ENCODE measurements at regions not wholly inside any gene's neighbourhood (a gene's known extent, or its start where the extent isn't known, plus 50 kb on each side); places are given as distances from the start of the nearest gene placed in this dataset.

DNA sequence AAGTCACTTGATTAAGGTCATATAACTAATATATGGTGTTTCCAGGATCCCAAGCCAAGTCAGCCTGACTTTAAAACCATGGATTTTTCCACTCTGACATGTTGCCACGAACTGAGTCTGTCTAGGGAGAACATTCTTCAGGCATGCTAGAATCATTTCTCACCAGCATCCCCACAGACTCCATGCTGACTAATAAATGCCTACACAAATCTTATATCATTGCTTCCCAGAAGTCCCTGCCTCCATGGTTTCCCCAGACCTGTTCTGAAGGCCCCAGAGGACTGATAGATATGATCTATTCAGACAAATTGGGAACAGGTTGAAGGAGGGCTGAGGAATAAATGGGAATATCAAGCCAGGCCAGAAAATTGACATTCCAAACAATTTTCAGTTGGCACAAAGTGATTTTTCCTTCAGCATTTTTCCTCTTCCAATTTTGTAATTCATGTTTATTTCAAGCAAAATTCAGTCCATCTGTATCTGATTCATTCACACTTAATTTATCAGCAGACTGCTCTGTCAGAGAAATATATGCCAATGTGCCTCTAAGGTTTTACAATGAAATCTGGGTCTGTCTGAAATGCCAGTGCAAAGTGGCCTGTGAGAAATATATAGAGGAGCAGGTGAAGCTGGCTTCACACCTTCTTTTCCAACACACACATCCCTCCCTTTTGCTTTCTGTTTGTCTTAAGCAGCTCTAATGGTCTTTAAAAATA, 413.6 kb upstream of the TNC start:
- Mint-ChIP-seq H3K36me3 (ENCODE audit: unreplicated experiment) (no peaks in the 10 kb centered on the region), H3K4me1 (ENCODE audit: low read depth, unreplicated experiment) (no peaks in the 10 kb centered on the region), H3K27me3 (ENCODE audit: unreplicated experiment) (no peaks in the 10 kb centered on the region), H3K4me3 (ENCODE audit: unreplicated experiment) (no peak overlapping the region), H3K9me3 (ENCODE audit: unreplicated experiment) (no peaks in the 10 kb centered on the region), H3K27ac (ENCODE audit: unreplicated experiment) (no peak overlapping the region)
- no peak for DNase-seq
- TF ChIP-seq, protein P1, sequence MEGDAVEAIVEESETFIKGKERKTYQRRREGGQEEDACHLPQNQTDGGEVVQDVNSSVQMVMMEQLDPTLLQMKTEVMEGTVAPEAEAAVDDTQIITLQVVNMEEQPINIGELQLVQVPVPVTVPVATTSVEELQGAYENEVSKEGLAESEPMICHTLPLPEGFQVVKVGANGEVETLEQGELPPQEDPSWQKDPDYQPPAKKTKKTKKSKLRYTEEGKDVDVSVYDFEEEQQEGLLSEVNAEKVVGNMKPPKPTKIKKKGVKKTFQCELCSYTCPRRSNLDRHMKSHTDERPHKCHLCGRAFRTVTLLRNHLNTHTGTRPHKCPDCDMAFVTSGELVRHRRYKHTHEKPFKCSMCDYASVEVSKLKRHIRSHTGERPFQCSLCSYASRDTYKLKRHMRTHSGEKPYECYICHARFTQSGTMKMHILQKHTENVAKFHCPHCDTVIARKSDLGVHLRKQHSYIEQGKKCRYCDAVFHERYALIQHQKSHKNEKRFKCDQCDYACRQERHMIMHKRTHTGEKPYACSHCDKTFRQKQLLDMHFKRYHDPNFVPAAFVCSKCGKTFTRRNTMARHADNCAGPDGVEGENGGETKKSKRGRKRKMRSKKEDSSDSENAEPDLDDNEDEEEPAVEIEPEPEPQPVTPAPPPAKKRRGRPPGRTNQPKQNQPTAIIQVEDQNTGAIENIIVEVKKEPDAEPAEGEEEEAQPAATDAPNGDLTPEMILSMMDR (IDR thresholded peaks at IDR 0.05; ENCODE audit: partially characterized antibody, unreplicated experiment) = no peak

DNA sequence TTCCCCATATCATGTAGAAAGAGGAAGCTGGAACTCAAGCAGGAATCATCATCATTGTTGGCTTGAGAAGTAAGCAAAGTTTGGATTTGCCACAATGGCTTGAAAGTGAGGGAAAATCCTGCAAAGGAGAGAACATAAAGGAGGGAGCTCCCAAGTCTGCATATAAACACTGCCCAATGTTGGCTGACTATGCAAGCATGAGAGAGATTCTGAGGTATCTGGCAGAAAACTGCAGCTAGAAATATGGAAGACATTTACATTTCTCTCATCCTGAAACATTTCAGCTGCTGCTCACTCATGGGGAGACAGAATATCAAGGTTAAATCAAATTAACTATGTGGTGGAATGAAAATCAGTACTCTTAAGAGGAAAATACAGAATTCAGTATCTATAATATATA, 415.6 kb upstream of the TNC start:
- H3K36me3 Mint-ChIP-seq (ENCODE audit: unreplicated experiment) = no peaks in the 10 kb centered on the region
- no peak overlapping the region for H3K4me3 Mint-ChIP-seq (ENCODE audit: unreplicated experiment)
- TF ChIP-seq, protein P1 (IDR thresholded peaks at IDR 0.05; ENCODE audit: partially characterized antibody, unreplicated experiment) = no peak
- H3K27me3 Mint-ChIP-seq (ENCODE audit: unreplicated experiment) = no peaks in the 10 kb centered on the region
- no peaks in the 10 kb centered on the region for H3K4me1 Mint-ChIP-seq (ENCODE audit: low read depth, unreplicated experiment)
- DNase-seq = no peak
- no peaks in the 10 kb centered on the region for H3K9me3 Mint-ChIP-seq (ENCODE audit: unreplicated experiment)
- no peak overlapping the region for H3K27ac Mint-ChIP-seq (ENCODE audit: unreplicated experiment)

DNA sequence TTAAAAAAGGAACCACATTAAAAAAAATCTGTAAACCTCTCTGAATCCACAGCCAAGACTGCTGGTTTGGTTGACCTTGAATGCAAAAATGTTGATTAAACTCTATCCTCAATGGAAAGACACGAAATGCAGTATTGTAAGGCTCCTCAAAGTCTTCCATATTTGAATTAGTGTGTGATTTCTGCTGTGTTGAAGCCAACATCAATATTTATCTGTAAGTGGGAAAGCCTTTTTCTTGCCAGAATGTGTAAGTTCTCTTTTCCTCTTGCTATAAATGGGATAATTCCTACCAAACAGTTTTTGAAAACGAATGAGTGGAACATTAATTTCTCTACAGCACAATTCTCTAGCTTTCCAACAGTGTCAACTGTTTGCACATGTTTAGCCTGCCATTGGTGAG, 422.1 kb upstream of the TNC start:
- Mint-ChIP-seq H3K27me3 (ENCODE audit: unreplicated experiment) (no peaks in the 10 kb centered on the region), H3K4me3 (ENCODE audit: unreplicated experiment) (no peak overlapping the region), H3K4me1 (ENCODE audit: low read depth, unreplicated experiment) (no peaks in the 10 kb centered on the region), H3K36me3 (ENCODE audit: unreplicated experiment) (no peaks in the 10 kb centered on the region), H3K27ac (ENCODE audit: unreplicated experiment) (no peak overlapping the region), H3K9me3 (ENCODE audit: unreplicated experiment) (no peaks in the 10 kb centered on the region)
- TF ChIP-seq, protein P1 (IDR thresholded peaks at IDR 0.05; ENCODE audit: partially characterized antibody, unreplicated experiment) = no peak
- DNase-seq = no peak

DNA sequence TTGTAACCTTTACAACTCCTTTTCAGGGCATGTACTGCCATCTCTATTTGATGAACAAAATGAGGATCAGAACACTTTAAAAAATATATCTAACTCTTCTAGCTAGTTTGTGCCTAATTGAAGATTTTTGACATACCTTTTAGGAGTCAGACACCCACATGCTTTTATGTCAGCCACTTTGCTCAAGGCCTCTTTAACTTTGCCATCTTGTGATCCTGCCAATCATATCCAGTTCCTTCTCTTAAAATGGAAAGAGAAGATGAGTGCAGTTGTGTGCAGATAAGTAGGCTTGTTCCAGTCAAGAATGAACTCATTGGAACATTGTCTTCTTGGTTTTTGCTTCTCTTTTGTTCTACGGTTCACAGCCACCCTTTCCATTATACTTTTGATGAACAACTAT, 425.6 kb upstream of the TNC start:
- Mint-ChIP-seq H3K27me3 (ENCODE audit: unreplicated experiment) (no peaks in the 10 kb centered on the region), H3K9me3 (ENCODE audit: unreplicated experiment) (no peaks in the 10 kb centered on the region), H3K4me3 (ENCODE audit: unreplicated experiment) (no peak overlapping the region), H3K4me1 (ENCODE audit: low read depth, unreplicated experiment) (no peaks in the 10 kb centered on the region), H3K27ac (ENCODE audit: unreplicated experiment) (no peak overlapping the region), H3K36me3 (ENCODE audit: unreplicated experiment) (no peaks in the 10 kb centered on the region)
- no peak for DNase-seq
- TF ChIP-seq, protein P1 (IDR thresholded peaks at IDR 0.05; ENCODE audit: partially characterized antibody, unreplicated experiment) = no peak

DNA sequence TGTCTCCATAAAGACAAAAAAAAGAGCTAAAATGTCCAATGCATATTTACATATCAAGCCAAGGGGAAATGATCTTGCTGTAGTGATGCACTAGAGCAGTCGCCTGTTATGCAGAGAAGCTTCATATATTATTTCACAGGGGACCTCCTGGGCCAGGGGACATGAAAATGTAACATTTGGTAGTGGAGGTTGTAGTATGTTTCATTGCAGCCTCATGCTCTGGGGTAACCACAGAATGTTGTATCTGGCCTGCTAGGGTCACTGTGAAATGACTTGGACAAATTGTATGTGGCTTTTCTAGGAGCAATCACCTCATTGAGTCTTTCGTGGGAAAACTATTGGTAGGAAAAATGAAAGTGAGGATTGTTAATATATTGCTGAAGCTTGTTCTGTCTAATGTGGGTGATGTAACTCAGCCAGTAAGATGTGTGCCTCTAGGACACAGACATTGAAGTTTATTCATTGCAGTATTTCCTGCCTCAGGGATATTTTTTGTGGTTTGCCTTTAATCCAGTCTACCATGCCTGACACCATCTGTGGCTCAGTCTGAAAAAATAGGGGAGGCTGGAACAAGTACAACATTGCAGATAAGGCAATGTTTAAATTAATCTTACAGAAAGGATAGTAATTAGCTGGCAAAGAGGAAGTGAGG, 430.8 kb upstream of the TNC start:
- H3K9me3 Mint-ChIP-seq (ENCODE audit: unreplicated experiment) = no peaks in the 10 kb centered on the region
- TF ChIP-seq, protein P1 (IDR thresholded peaks at IDR 0.05; ENCODE audit: partially characterized antibody, unreplicated experiment) = no peak
- H3K27me3 Mint-ChIP-seq (ENCODE audit: unreplicated experiment) = no peaks in the 10 kb centered on the region
- no peak overlapping the region for H3K4me3 Mint-ChIP-seq (ENCODE audit: unreplicated experiment)
- no peaks in the 10 kb centered on the region for H3K36me3 Mint-ChIP-seq (ENCODE audit: unreplicated experiment)
- no peaks in the 10 kb centered on the region for H3K4me1 Mint-ChIP-seq (ENCODE audit: low read depth, unreplicated experiment)
- no peak for DNase-seq
- H3K27ac Mint-ChIP-seq (ENCODE audit: unreplicated experiment) = no peak overlapping the region

Measured in glutamatergic neuron (in vitro differentiated cells).